ENCODE measurements at regions not wholly inside any gene's neighbourhood (a gene's known extent, or its start where the extent isn't known, plus 50 kb on each side); places are given as distances from the start of the nearest gene placed in this dataset.

GRCh38 chr12:67802731-67803130 is 154.2 kb downstream of the DYRK2 start:
- TF ChIP-seq CREB1 (IDR thresholded peaks at IDR 0.05) (no peak), JUND (IDR thresholded peaks at IDR 0.05; ENCODE audit: low read length) (no peak), EP300 (IDR thresholded peaks at IDR 0.05; ENCODE audit: borderline replicate concordance in 1 of 2, low read depth in 2 of 2, low read length in 2 of 2) (no peak), CTCF (IDR thresholded peaks at IDR 0.05; ENCODE audit: control extremely low read depth in 1 of 3, insufficient read depth in 1 of 3, low read depth in 1 of 3, low read length in 3 of 3) (no peak), RFX5 (IDR thresholded peaks at IDR 0.05; ENCODE audit: borderline replicate concordance, low read depth, low read length) (no peak), HDAC2 (IDR thresholded peaks at IDR 0.05; ENCODE audit: borderline replicate concordance in 1 of 2, low read depth in 2 of 2, low read length in 2 of 2) (no peak), SP2 (IDR thresholded peaks at IDR 0.05; ENCODE audit: low read length) (no peak), EZH2 (IDR thresholded peaks at IDR 0.05; ENCODE audit: low read depth, low read length, severe bottlenecking) (no peak)

All from H1 (cell line).